Naive thymus-derived CD8-positive, alpha-beta T cell (primary cell): ENCODE measurements at regions not wholly inside any gene's neighbourhood (a gene's known extent, or its start where the extent isn't known, plus 50 kb on each side); places are given as distances from the start of the nearest gene placed in this dataset.
A peak's percentile ranks its signal among the peaks of the same experiment; 100 is the strongest.
"Not testable (repeated sequence)": the region's sequence is repeated elsewhere in the genome, so short reads cannot be mapped to it uniquely, and the experiment has no call there.

ENCODE experiments used
- ATAC-seq, 2 donors: fragments of 150-1000 bp; cut with Tn5 transposase in 1 of 2; sonication (Bioruptor Pico), chemical (Tn5 transposase) in 1 of 2; 1 replicate in 1 of 2; 2 replicates in 1 of 2; pipeline ENCODE4 v1.10.0; 2021; ENCODE audit warnings: mild to moderate bottlenecking in 2 of 2, moderate library complexity in 2 of 2
- POLR2A ChIA-PET: fragments of 350-600 bp; sonication (Branson Sonifier 250); formaldehyde crosslinking; loops from one replicate; lab custom pipeline; 2021; ENCODE audit warnings: antibody characterized with exemption; lab: Charles Lee
- DNase-seq, 10 donors: peaks; one replicate each; pipeline versions ENCODE4 v3.0.0 to v3.0.0-alpha.2; 2020 to 2022
- H3K27ac Mint-ChIP-seq, 10 donors: one replicate each; pipeline ENCODE4 v1.8.0; 2020 to 2022; ENCODE audit warnings: mild to moderate bottlenecking in 10 of 10, mixed read lengths in 10 of 10, moderate library complexity in 4 of 10, inconsistent platforms in 1 of 10
- H3K27me3 Mint-ChIP-seq, 5 donors: one replicate each; pipeline ENCODE4 v1.8.0; 2021 to 2022; ENCODE audit warnings: mixed read lengths in 5 of 5
- H3K36me3 Mint-ChIP-seq, 3 donors: one replicate each; pipeline ENCODE4 v1.8.0; 2020 to 2022; ENCODE audit warnings: mixed read lengths in 3 of 3, mild to moderate bottlenecking in 2 of 3, inconsistent platforms in 1 of 3
- H3K4me1 Mint-ChIP-seq, 4 donors: one replicate each; pipeline ENCODE4 v1.8.0; 2021 to 2022; ENCODE audit warnings: mixed read lengths in 4 of 4
- H3K4me3 Mint-ChIP-seq, 10 donors: one replicate each; pipeline ENCODE4 v1.8.0; 2020 to 2022; ENCODE audit warnings: mild to moderate bottlenecking in 10 of 10, mixed read lengths in 10 of 10, moderate library complexity in 6 of 10, inconsistent platforms in 1 of 10
- H3K9me3 Mint-ChIP-seq, 9 donors: one replicate each; pipeline ENCODE4 v1.8.0; 2020 to 2022; ENCODE audit warnings: mixed read lengths in 9 of 9, mild to moderate bottlenecking in 3 of 9, inconsistent platforms in 1 of 9, moderate library complexity in 1 of 9

DNA sequence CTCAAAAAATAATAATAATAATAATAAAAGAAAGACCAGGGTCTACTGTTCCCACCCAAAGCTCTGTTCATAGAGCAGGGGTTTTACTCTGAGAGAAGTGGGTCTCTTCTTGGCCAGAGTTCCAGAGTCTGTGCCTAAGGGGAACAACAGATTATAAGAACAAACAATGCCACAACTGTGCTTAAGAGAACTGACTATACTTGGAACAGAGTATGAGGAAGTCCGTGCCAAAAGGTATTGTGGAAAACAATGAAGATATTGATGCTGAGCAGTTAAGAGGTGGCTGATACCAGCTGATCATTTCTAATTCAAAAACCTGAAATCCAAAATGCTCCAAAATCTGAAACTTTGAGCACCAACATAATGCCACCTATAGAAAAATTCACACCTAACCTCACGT lies 229.6 kb downstream of the FBXO8 start:
- no peak overlapping the region for H3K27ac Mint-ChIP-seq
- POLR2A ChIA-PET, result no interaction called here
- H3K27me3 Mint-ChIP-seq, result peaks cover 0 to 7% (median 2%) of the 10 kb centered on the region in 5 donors
- DNase-seq (no peak), ATAC-seq (no peak)
- H3K4me3 Mint-ChIP-seq, result no peak overlapping the region
- no peaks in the 10 kb centered on the region for H3K36me3 Mint-ChIP-seq
- no peaks in the 10 kb centered on the region for H3K4me1 Mint-ChIP-seq
- peaks cover 0 to 16% (median 3%) of the 10 kb centered on the region in 9 donors for H3K9me3 Mint-ChIP-seq

DNA sequence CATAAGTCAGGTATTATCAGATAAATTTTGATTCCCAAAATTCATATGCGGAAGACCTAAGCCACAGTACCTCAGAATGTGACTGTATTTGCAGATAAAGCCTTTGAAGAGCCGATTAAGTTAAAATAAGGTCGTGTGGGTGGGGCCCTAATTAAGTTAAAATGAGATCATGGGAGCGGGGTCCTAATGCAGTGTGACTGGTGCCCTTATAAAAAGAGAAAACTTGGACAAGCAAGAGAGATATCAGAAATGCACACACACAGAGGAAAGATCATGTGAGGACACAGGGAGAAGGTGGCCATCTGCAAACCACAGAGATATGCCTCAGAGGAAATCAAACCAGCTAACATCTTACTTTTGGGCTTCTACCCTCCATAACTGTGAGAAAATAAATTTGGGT lies 236.1 kb downstream of the FBXO8 start:
- ATAC-seq, result no peak
- no peak overlapping the region for H3K27ac Mint-ChIP-seq
- POLR2A ChIA-PET, result no interaction called here
- H3K36me3 Mint-ChIP-seq, result no peaks in the 10 kb centered on the region
- peaks cover 0 to 13% (median 3%) of the 10 kb centered on the region in 9 donors for H3K9me3 Mint-ChIP-seq
- peaks cover 0 to 11% (median 2%) of the 10 kb centered on the region in 5 donors for H3K27me3 Mint-ChIP-seq
- H3K4me3 Mint-ChIP-seq, result no peak overlapping the region
- H3K4me1 Mint-ChIP-seq, result no peaks in the 10 kb centered on the region
- DNase-seq, result no peak

DNA sequence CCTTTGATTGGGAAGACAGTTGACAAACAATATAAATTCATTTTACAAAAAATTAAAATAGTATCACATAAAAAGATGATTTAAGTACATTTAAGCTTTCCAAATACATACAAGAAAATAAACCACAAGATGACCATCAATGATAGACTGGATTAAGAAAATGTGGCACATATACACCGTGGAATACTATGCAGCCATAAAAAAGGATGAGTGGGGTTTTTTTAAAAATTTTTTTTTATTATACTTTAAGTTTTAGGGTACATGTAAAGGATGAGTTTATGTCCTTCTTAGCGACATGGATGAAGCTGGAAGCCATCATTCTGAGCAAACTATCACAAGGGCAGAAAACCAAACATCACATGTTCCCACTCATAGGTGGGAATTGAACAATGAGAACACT lies 237.6 kb downstream of the FBXO8 start:
- H3K36me3 Mint-ChIP-seq, ATAC-seq, POLR2A ChIA-PET, DNase-seq, H3K4me1 Mint-ChIP-seq, H3K27me3 Mint-ChIP-seq, H3K27ac Mint-ChIP-seq, H3K4me3 Mint-ChIP-seq: not testable (repeated sequence)
- peaks cover 0 to 10% (median 3%) of the 10 kb centered on the region in 9 donors for H3K9me3 Mint-ChIP-seq

DNA sequence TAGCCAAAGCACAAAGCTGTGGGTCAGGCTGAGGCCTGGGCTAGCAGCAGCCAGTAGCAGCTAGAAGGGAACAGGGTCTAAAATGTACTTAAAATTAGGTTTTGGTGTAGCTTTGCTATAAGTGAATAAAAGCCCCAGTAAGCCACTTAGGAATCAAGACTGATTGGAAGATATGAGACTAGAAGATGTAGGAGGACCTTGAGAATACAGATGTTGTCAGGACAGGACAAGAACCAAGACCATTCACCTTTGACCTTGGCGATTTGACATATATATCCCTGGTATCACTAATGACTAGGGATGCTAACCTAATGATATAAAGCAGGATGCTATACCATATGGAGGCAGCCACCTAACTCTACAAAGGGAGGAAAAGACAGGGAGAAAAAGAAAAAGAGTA lies 238.1 kb downstream of the FBXO8 start:
- POLR2A ChIA-PET, result no interaction called here
- no peaks in the 10 kb centered on the region for H3K4me1 Mint-ChIP-seq
- DNase-seq (no peak), ATAC-seq (no peak)
- no peak overlapping the region for H3K27ac Mint-ChIP-seq
- H3K27me3 Mint-ChIP-seq, result peaks cover 0 to 8% (median 4%) of the 10 kb centered on the region in 5 donors
- no peaks in the 10 kb centered on the region for H3K36me3 Mint-ChIP-seq
- peaks cover 0 to 10% (median 3%) of the 10 kb centered on the region in 9 donors for H3K9me3 Mint-ChIP-seq
- H3K4me3 Mint-ChIP-seq, result no peak overlapping the region

DNA sequence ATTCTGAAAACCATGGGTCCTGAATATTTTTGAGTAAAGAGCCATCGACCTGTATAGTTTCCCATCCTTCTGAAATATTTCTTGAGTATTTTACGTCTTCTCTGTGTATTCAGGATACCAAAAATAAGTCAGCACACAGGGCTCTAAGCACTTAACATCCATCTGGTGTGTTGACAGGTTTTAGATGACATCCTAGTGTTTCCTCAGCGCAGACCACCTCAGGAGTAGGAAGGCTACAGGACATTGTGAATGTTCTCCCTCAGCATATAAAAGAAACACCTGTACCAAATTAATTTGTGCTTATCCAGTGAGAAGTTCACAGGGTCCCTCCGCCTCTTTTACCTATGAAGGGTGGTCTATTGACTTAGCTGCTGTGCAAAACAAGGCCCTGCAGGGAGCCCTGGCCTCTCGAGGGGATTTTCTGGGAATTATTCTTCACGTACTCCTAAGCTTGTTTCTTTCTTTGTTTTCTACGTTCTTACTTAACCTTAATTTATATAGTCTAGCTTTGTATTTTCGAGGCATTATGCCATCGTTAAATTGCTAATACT lies 241.8 kb downstream of the FBXO8 start:
- peaks cover 0 to 8% (median 0%) of the 10 kb centered on the region in 5 donors for H3K27me3 Mint-ChIP-seq
- POLR2A ChIA-PET, result no interaction called here
- DNase-seq (no peak), ATAC-seq (no peak)
- H3K4me3 Mint-ChIP-seq, result no peak overlapping the region
- no peaks in the 10 kb centered on the region for H3K4me1 Mint-ChIP-seq
- H3K36me3 Mint-ChIP-seq, result no peaks in the 10 kb centered on the region
- no peak overlapping the region for H3K27ac Mint-ChIP-seq
- H3K9me3 Mint-ChIP-seq, result peaks cover 0 to 10% (median 3%) of the 10 kb centered on the region in 9 donors

DNA sequence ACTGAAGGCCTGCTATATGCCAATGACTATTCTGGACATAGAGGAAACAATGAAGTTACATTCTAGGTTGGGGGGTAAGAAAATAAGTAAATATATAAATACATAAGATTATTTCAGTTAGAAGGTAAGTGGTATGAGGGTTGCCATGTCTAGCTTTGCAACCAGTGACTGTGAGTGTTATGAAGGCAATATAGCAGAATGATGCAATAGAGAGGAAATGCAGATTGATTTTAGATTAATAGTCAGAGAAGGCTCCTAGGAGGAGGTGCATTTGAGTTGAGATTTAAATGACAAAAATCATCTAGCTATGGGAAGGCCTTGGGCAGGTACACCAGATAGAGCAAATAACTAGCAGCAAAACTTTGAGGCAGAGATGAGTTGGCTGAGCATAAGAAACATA lies 243.2 kb downstream of the FBXO8 start:
- peaks cover 0 to 5% (median 2%) of the 10 kb centered on the region in 9 donors for H3K9me3 Mint-ChIP-seq
- H3K27ac Mint-ChIP-seq, result peak overlapping the region in 1 of 10 donors; percentile 10
- H3K4me1 Mint-ChIP-seq, result no peaks in the 10 kb centered on the region
- DNase-seq (no peak), ATAC-seq (no peak)
- H3K36me3 Mint-ChIP-seq, result no peaks in the 10 kb centered on the region
- peaks cover 0 to 8% (median 0%) of the 10 kb centered on the region in 5 donors for H3K27me3 Mint-ChIP-seq
- POLR2A ChIA-PET, result no interaction called here
- no peak overlapping the region for H3K4me3 Mint-ChIP-seq

DNA sequence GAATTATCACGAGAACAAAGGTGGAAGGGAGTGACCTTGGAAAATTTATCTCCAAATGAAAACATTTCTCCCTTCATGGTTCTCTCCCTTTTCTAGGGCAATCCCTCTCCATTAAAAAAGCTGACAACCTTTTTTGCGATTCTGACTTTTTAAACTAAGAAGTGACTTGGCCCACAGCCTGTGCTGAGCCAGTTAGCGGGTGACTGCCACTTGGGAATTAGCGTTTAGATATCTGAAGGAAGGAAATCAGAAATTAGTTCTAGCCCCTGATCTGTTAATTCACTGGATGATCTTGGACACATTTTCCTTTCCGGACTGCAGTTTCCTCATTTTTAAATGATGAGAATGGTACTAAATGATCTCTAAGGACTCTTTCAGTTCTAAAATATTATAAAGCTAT lies 245.0 kb downstream of the FBXO8 start:
- Mint-ChIP-seq H3K4me1 (no peaks in the 10 kb centered on the region), H3K4me3 (no peak overlapping the region), H3K9me3 (peaks cover 0 to 2% (median 0%) of the 10 kb centered on the region in 9 donors), H3K36me3 (no peaks in the 10 kb centered on the region), H3K27ac (no peak overlapping the region), H3K27me3 (peaks cover 0 to 8% (median 0%) of the 10 kb centered on the region in 5 donors)
- DNase-seq, result no peak
- POLR2A ChIA-PET, result no interaction called here
- no peak for ATAC-seq

DNA sequence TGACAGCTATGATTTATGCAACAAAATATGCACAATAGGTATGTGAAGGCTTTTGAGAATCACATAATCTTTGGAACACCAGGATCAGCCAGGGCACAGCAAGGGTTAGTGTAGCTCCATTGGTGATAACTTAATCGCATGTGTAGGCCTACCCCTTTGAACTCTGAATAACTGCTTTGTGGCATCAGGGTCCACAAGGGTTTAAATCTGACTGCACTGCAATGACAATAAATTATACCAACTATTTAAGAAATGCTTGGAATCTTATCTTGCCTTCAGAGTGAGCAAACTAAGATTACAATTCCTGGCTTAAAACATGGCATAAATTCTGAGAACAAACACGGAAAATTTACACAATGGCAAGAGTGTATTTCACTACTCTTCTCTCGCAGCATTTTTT lies 245.8 kb downstream of the FBXO8 start:
- Mint-ChIP-seq H3K9me3 (peaks cover 0 to 2% (median 0%) of the 10 kb centered on the region in 9 donors), H3K4me1 (no peaks in the 10 kb centered on the region), H3K4me3 (no peak overlapping the region), H3K36me3 (no peaks in the 10 kb centered on the region), H3K27me3 (peaks cover 0 to 8% (median 0%) of the 10 kb centered on the region in 5 donors), H3K27ac (no peak overlapping the region)
- ATAC-seq (no peak), DNase-seq (no peak)
- POLR2A ChIA-PET, result no interaction called here

DNA sequence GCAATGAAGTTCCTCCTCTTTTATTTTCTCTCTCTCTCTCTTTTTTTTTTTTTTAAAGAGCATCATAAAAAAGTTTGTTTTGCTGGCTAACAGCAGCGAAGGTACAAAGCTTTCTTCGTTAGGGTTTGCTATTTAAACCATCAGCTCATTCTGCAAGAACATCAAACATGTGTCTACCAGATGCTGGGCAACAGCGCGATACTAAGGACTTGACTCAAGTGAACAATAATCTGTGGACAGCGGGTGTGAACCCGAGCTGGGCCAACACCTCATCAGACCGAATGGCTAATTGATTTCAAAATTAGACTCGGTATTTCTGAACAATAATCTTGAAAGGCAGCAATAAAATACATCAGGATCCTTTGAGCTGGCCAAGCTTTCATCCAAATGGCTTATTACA lies 246.4 kb downstream of the FBXO8 start:
- no peak for DNase-seq
- POLR2A ChIA-PET, result no interaction called here
- ATAC-seq, result no peak

DNA sequence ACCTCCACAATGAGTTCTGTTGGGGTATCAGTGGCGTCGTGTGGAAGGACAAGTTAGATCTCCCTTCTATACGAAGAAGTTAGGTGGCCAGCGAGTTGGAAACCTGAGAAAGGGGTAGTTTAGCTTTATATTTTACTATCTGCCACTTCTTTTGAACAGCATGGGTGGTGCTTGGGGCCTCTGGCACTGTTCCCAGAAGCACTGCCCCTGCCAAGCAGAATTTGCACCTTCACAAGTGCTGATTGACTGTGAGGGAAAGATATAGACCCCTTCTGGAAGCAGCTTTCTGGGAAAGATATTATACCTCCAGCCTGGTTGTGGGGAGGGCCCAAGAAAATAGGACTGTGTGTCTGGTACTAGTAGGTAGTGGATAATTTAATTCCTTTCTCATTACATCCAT lies 246.9 kb downstream of the FBXO8 start:
- no peak overlapping the region for H3K27ac Mint-ChIP-seq
- DNase-seq (no peak), ATAC-seq (no peak)
- H3K36me3 Mint-ChIP-seq, result no peaks in the 10 kb centered on the region
- H3K4me1 Mint-ChIP-seq, result no peaks in the 10 kb centered on the region
- POLR2A ChIA-PET, result no interaction called here
- H3K4me3 Mint-ChIP-seq, result no peak overlapping the region
- H3K9me3 Mint-ChIP-seq, result peaks cover 0 to 2% (median 0%) of the 10 kb centered on the region in 9 donors
- H3K27me3 Mint-ChIP-seq, result no peaks in the 10 kb centered on the region

More for the DNA sequence above, 246.4 kb downstream of the FBXO8 start:
- peaks cover 0 to 4% (median 0%) of the 10 kb centered on the region in 5 donors for H3K27me3 Mint-ChIP-seq
- H3K4me3 Mint-ChIP-seq, result no peak overlapping the region
- H3K4me1 Mint-ChIP-seq, result no peaks in the 10 kb centered on the region
- no peaks in the 10 kb centered on the region for H3K36me3 Mint-ChIP-seq
- H3K9me3 Mint-ChIP-seq, result peaks cover 0 to 2% (median 0%) of the 10 kb centered on the region in 9 donors
- no peak overlapping the region for H3K27ac Mint-ChIP-seq

DNA sequence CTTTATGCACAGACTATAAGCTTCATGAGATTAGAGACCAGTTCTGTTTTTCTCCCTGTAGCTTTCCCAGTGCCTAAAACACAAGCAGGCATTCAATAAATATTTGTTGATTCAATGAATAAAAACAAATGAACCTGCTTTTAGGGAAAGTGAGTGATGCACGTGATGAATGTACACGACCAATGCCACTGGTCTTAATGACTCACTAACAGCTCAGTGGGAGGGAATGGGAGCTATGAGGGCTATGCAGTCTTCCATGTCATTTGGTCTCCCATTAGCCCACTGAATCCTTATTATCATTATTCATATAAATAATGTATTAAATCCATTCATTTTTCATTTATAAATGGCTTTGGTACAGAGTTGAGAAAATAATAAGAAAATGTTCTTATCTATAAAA lies 247.4 kb downstream of the FBXO8 start:
- H3K27ac Mint-ChIP-seq, result no peak overlapping the region
- no peaks in the 10 kb centered on the region for H3K36me3 Mint-ChIP-seq
- H3K4me1 Mint-ChIP-seq, result no peaks in the 10 kb centered on the region
- H3K27me3 Mint-ChIP-seq, result no peaks in the 10 kb centered on the region
- DNase-seq (no peak), ATAC-seq (no peak)
- POLR2A ChIA-PET, result no interaction called here
- no peak overlapping the region for H3K4me3 Mint-ChIP-seq
- peaks cover 0 to 2% (median 0%) of the 10 kb centered on the region in 9 donors for H3K9me3 Mint-ChIP-seq

DNA sequence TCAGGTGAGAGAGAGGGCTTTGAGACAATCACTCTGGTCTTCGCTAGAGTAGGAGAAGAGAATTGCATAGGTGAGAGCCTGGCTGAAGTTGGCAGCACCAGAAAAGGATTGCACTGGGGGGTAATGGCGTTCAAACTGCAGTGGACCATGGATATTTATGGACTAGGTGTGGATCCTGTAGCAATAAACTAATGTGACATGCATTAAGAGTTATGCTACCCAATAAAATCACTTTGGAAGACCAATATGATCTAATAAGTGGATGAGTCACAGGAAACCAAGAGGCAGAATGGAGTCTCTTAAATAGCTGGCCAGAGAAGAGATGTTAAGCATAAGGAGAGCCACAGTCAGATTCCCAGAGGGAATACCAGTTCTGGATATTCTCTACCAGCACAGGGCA lies 259.8 kb downstream of the FBXO8 start:
- POLR2A ChIA-PET, result no interaction called here
- Mint-ChIP-seq H3K27ac (no peak overlapping the region), H3K4me3 (no peak overlapping the region), H3K4me1 (no peaks in the 10 kb centered on the region), H3K9me3 (peaks cover 0 to 10% (median 0%) of the 10 kb centered on the region in 9 donors), H3K36me3 (no peaks in the 10 kb centered on the region), H3K27me3 (peaks cover 0 to 2% (median 0%) of the 10 kb centered on the region in 5 donors)
- no peak for DNase-seq
- ATAC-seq, result no peak

DNA sequence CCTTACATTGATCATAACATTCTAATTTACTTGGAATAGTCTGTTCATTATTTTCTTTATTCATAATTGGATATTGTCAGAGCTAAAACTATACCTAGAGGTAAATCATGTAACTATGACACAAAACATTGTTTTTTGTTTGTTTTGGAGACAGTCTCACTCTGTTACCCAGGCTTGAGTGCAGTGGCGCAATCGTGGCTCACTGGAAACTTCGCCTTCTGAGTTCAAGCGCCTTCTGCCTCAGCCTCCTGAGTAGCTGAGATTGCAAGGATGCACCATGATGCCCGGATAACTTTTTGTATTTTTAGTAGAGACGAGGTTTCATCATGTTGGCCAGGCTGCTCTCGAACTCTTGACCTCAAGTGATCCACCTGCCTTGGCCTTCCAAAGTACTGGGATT lies 265.2 kb downstream of the FBXO8 start:
- POLR2A ChIA-PET, result no interaction called here
- H3K27me3 Mint-ChIP-seq, result peaks cover 0 to 5% (median 2%) of the 10 kb centered on the region in 5 donors
- H3K36me3 Mint-ChIP-seq, result no peaks in the 10 kb centered on the region
- H3K4me1 Mint-ChIP-seq, result no peaks in the 10 kb centered on the region
- no peak overlapping the region for H3K27ac Mint-ChIP-seq
- no peak overlapping the region for H3K4me3 Mint-ChIP-seq
- ATAC-seq, result no peak
- no peak for DNase-seq
- H3K9me3 Mint-ChIP-seq, result no peaks in the 10 kb centered on the region

DNA sequence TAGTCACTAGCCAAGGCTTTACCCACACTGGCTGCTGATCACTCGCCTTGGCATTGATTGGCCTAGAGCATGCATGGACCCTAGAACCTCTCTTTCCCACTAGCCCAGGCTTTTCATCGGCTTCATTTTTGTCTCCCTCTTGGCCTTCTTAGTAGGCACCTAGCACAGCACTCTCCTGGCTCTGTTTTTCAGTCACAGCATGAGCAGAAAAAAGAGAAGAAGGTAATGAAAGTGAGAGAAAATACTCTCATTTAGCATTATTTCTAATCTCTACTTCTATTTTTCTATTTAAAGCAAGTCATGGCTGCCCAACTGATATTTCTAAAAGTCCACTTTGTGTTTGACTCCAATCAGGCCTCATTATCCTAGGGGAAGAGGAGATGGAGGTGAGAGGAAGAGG lies 267.2 kb downstream of the FBXO8 start:
- DNase-seq, result no peak
- ATAC-seq, result no peak
- Mint-ChIP-seq H3K4me3 (no peak overlapping the region), H3K9me3 (no peaks in the 10 kb centered on the region), H3K4me1 (no peaks in the 10 kb centered on the region), H3K36me3 (no peaks in the 10 kb centered on the region), H3K27me3 (peaks cover 0 to 5% (median 2%) of the 10 kb centered on the region in 5 donors), H3K27ac (no peak overlapping the region)
- POLR2A ChIA-PET, result no interaction called here
